ENCODE measurements at regions not wholly inside any gene's neighbourhood (a gene's known extent, or its start where the extent isn't known, plus 50 kb on each side); places are given as distances from the start of the nearest gene placed in this dataset.

DNA sequence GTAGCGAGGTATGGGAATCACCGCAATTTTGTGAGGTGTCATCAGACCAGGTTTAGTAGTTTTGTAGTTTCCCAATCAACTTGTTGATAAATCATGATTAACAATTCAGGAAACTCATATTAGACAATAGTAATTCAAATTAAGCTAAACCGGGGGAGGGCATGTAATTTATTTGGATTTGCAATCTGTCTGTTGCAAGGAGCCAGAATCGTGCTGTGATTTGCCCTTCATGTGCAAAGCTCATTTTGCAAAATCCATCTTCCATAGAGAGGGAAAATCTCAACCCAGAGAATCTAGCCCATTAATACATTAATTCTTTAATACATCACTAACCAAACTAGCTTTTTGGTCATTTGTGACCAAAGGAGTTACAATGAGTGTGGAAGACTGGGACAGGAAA is 164.7 kb upstream of the TRPM3 start:
- TF ChIP-seq CTCF (IDR thresholded peaks at IDR 0.05; ENCODE audit: low read depth, low read length) (no peak), EZH2phosphoT487 (IDR thresholded peaks at IDR 0.05; ENCODE audit: low read depth) (no peak)

All from OCI-LY3 (cell line).